Hematopoietic multipotent progenitor cell treated with erythropoietin and hydrocortisone succinate and interleukin-3 and kit ligand, for 8 days (in vitro differentiated cells): ENCODE measurements at regions not wholly inside any gene's neighbourhood (a gene's known extent, or its start where the extent isn't known, plus 50 kb on each side); places are given as distances from the start of the nearest gene placed in this dataset.

Experiments
- DNase-seq: peaks from one replicate; pipeline ENCODE4 v3.0.0-alpha.2; 2015

DNA sequence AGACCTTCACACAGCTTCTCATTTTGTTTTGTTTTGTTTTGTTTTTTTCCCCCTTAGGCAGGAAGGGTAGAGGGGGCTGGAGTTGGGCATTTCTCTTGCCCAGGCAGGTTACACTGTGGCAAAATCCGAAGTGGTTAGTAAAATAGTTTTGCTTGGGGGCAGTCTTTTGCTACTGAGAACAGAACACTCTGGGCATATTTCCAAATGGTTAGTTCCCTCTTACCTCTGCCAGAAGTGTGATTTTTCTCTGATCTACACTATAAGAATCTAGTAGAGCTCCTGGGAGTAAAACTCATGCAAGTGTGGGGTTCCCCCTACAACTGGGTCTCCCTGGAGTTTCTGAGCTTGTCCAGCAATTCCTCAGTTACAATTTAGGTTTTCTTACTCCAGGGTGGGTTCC lies 61.7 kb downstream of the NPS start:
- no peak for DNase-seq

DNA sequence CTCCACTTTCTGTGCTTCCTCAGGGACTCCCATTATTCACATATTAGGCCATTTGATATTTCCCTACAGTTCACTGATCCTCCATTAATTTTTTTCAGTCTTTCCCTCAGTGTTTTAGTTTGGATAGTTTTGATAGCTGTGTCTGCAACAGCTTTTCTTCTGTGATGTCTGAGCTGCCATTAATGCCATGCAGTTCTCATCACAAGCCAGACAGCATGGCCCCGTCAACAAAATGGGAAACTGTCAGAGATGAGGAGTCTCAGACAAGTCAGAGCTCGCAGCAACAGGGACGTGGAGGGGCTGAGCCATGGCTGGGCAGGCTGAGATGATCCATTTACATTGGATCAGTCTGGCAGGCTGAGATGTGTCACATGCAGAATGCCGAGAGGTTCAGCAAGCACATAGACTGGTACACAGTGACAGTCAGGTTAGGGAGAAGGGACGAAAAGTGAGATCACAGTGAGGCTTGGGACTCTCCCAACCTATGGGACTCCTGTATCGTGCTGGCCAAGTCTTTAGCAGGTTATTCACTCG lies 65.4 kb downstream of the NPS start:
- no peak for DNase-seq

DNA sequence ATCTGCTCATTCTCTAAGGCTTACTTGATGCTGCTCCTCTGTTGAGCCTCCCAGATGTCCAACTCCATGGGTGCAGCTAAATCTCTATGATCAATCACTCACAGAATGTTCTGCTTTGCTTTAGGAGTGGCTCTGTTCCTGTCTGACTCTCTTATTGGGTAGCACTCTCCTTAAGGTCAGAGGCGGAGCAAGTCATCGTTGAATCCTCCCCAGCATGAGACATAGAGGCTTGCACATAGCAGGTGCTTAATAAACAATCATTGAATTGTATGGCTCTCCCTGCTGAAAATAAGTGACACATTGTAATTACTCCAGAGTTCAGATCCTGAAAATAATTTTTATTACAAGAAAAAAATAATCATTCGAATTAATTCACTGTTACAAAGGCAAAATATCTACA lies 69.7 kb downstream of the NPS start:
- no peak for DNase-seq

DNA sequence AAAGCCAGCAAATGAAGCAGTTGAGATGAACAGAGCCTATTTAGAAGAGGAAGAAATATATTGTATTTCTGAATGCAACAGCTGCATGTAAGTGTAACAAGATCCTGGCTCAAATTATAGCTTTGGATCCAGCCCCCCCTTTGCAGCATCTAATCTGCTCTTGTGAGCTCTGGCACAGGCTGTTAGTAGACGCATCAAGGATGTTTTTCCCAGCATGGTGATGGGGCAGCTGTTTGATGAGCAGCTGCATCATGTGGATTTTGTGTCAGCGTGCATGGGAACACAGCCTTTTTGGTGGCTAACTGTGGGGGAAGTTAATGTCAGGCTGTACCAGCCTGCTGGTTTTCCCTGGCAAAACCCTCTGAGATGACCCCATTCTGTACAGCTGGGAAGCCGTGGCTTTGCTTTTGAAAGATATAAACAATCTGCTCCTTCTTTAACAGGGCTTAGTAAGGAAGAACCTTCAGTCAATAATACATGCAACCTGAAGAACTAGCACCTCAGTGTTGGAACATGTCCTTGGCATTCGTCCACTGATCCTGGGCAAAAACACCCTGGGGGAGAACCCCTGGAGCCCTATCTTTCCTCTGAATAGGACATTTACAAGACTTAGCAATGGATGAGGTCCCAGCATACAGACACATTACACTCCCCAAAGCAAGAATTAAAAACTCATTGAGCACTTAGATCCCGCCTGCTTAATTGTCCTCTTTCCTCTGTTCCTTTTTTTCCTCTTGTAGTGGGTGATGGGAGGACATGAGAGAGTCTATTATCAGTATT lies 70.6 kb downstream of the NPS start:
- DNase-seq = no peak

DNA sequence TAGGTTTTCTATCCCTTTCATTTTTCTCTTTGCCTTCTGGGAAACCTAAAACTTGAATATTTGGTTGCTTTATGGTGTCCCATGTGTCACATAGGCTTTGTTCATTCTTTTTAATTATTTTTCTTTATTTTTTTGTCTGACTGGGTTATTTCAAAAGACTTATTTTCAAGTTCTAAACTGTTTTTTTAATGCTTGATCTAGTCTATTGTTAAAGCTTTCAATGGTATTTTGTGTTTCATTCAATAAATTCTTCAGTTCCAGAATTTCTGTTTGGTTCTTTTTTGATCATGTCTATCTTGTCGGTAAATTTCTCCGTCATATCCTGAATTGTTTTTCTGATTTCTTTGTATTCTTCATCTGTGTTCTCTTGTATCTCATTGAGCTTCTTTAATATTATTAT lies 86.8 kb downstream of the NPS start:
- no peak for DNase-seq

DNA sequence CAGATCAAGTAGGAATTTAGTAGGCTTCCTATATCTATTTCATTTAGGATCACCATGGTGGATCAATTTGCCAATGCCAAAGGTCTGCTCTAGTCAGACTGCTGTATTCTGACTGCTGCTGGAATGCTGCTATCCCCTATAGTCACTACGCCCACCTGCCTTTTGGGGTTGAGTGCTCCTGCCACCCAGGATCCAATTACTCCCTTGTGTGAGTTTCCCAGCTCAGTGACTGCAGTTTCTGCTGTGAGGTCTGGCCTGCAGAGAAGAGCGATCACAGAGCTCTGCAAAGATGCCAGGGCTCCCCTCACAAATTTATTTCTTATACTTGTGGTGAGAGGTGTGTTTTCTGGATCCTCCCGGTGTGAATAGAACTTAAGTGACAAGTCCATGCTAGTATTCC lies 88.1 kb upstream of the FOXI2 start:
- no peak for DNase-seq

DNA sequence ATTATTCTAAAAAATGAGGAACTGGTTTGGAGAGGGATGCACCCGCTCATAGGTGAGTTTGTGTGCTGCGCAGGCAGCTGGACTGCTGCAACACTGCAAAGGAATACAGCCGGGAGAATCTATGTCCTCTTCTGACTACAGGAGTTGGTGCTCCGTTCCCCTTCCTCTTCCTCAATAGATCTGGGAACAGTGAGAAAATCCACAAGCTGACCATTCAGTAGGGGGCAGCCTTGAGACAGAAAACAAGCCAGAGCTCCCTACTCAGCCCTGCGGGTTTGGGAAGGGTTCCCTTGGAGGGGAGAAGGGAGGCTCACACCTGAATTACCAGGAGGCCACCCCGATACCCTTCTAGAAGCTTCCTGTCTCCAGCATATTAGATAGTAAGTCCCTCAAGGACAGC lies 87.3 kb upstream of the FOXI2 start:
- DNase-seq = peak; percentile 21

DNA sequence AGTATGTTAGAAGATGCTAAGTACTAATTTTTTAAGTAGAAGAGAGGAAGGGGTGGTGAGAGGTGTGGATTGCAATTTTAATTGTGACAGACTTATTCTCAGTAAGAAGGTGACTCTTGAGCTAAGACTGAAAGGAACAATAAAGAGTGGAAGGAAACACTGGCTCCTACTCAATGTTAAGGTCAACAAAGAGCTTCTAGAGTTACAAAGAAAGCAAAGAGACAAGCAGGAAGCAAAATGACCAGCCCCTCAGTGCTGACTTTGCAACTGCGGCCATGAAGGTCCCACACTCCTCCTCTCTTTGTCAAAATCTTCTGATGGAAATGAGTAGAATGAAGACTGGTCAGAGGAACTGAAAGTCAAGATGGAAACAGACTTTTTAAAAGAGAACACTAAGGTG lies 79.9 kb upstream of the FOXI2 start:
- no peak for DNase-seq

DNA sequence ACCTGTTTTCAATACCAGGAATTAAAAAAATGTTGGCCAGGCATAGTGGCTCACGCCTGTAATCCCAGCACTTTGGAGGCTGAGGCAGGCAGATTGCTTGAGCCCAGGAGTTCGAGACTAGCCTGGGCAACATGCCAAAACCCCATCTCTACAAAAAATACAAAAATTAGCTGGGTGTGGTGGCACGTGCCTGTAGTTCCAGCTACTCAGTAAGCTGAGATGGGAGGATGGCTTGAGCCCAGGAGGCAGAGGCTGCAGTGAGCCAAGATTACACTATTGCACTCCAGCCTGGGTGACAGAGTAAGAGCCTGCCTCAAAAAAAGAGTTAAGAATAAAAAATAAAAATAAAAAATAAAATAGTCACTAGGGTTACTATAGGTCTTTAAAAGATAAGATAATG lies 60.6 kb upstream of the FOXI2 start:
- DNase-seq = peak; percentile 27

DNA sequence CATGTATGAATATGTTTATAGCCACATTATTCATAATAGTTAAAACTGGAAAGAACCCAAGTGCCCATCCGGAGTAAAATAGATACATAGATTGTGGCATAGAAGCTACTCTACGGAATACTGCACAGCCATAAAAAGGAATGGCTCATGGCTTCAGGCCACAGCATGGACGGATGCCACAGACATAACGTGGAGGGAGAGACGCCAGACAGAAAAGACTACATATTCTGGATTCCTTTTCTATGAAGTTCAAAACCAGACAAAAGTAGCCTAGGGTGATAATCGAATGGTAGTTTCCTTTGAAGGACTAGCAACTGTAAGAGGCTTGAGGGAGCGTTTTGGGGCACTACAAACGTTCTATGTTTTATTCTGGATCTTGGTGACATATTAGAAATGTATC lies 58.9 kb upstream of the FOXI2 start:
- DNase-seq = no peak

DNA sequence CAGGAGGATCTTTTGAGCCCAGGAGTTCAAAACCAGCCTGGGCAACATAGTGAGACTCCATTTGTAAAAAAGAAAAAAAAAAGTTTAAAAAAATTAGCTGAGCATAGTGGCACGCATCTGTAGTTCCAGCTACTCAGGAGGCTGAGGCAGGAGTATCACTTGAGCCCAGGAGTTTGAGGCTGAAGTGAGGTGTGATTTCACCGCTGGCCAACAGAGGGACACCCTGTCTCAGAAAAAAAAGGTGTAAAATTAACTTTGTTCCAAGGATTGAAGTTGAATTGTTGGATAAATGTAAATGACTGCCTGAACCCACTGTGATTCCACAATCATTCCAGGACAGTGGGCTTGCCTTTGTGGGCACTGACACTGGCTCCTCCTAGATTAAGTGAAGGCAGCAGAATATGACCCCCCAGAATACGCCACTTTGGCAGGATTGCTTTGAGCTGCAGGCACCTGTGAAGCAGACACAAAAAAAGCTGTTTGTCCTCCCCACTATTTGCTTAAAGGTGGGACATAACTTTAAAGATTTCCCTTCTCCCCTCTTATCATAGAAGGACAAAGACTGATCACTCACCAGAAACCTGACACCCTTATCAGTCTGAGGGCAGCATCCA lies 57.2 kb upstream of the FOXI2 start:
- no peak for DNase-seq
